H1 (cell line): ENCODE measurements at regions not wholly inside any gene's neighbourhood (a gene's known extent, or its start where the extent isn't known, plus 50 kb on each side); places are given as distances from the start of the nearest gene placed in this dataset.

Experiments used
- CTCF ChIP-seq, 3 experiments: IDR thresholded peaks; 1 replicate in 2 of 3; 2 replicates in 1 of 3; pipeline versions ENCODE4 v1.5.1 to v1.6.1; 2011; ENCODE audit warnings: low read length in 3 of 3, mild to moderate bottlenecking in 3 of 3, inconsistent platforms in 2 of 3, low read depth in 1 of 3, moderate library complexity in 1 of 3; ENCODE audit not compliant: insufficient read depth in 1 of 3; ENCODE audit errors: control extremely low read depth in 1 of 3
- KDM1A ChIP-seq: fragments of 200-600, 300-600 bp; sonication (generic); IDR thresholded peaks from 2 replicates; pipeline ENCODE4 v1.7.1; 2016; ENCODE audit warnings: mild to moderate bottlenecking, low read length, borderline replicate concordance
- PHF8 ChIP-seq: fragments of 200-600 bp; sonication (generic); conservative IDR thresholded peaks from 2 replicates; pipeline ENCODE4 v1.7.1; 2012; ENCODE audit warnings: low read depth, mild to moderate bottlenecking, inconsistent platforms, low read length, moderate library complexity

GRCh38 chr2:138171244-138171643 is 207.0 kb downstream of the HNMT start:
- TF ChIP-seq CTCF (IDR thresholded peaks at IDR 0.05; ENCODE audit: control extremely low read depth in 1 of 3, insufficient read depth in 1 of 3, low read depth in 1 of 3, low read length in 3 of 3) (no peak), KDM1A (no peak), PHF8 (no peak)
